Astrocyte of the cerebellum (primary cell): ENCODE measurements at regions not wholly inside any gene's neighbourhood (a gene's known extent, or its start where the extent isn't known, plus 50 kb on each side); places are given as distances from the start of the nearest gene placed in this dataset.

Experiments used
- DNase-seq: peaks from one replicate; pipeline ENCODE4 v3.0.0-alpha.2; 2011; ENCODE audit warnings: low read depth
- H3K4me3 ChIP-seq: 2 replicates; pipeline ENCODE4 v1.5.1; 2011; ENCODE audit warnings: mild to moderate bottlenecking, low read depth, low read length, moderate library complexity
- in situ Hi-C: cut with HindIII; loops from 2 replicates; pipeline ENCODE4 v1.10.0; 2017; ENCODE audit warnings: low sequenced_read_pairs
- TF ChIP-seq, protein P1 (sequence below): IDR thresholded peaks from 2 replicates; pipeline ENCODE4 v1.5.1; 2012; ENCODE audit warnings: low read length, low read depth, moderate library complexity, mild to moderate bottlenecking; ENCODE audit errors: missing control alignments

DNA sequence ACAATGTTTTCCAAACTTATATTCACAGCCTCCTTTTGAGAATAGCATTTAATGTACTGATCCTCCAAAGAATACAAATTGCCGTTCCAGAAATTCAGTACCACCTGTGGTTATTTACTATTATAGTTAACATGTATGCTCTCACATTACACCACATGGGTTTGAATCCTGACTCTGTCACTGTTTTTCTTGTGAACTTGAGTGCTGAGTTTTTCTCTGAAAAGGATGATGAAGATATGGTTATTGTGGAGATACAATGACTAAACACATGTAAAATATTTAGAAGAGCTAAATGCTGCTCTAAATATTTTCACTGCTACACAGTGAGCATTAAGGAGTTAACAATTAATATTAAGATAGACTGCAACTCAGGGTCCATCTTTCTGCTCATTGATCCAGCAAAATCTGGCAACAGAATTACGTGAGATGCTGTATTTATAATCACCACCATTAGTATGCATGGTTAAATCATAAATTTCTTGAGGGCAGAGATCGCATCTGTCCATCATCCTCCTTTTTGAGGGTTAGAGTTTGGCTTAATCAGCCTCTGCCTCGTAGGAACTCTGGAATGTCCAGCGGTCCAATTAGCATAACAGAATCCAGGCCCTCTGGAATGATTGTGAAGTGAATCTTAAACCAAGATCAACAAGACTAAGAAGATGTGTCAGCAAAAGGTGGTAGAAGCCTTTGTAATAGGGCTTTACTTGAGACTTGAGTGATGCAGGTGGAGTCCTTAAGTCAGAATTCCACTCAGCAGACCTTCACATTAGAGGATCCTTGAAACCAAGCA, 152.8 kb downstream of the MACC1 start:
- TF ChIP-seq, protein P1, sequence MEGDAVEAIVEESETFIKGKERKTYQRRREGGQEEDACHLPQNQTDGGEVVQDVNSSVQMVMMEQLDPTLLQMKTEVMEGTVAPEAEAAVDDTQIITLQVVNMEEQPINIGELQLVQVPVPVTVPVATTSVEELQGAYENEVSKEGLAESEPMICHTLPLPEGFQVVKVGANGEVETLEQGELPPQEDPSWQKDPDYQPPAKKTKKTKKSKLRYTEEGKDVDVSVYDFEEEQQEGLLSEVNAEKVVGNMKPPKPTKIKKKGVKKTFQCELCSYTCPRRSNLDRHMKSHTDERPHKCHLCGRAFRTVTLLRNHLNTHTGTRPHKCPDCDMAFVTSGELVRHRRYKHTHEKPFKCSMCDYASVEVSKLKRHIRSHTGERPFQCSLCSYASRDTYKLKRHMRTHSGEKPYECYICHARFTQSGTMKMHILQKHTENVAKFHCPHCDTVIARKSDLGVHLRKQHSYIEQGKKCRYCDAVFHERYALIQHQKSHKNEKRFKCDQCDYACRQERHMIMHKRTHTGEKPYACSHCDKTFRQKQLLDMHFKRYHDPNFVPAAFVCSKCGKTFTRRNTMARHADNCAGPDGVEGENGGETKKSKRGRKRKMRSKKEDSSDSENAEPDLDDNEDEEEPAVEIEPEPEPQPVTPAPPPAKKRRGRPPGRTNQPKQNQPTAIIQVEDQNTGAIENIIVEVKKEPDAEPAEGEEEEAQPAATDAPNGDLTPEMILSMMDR, result no peak
- H3K4me3 ChIP-seq, result no peak overlapping the region
- DNase-seq, result peak; percentile 80
- in situ Hi-C loops, result no loop called here

DNA sequence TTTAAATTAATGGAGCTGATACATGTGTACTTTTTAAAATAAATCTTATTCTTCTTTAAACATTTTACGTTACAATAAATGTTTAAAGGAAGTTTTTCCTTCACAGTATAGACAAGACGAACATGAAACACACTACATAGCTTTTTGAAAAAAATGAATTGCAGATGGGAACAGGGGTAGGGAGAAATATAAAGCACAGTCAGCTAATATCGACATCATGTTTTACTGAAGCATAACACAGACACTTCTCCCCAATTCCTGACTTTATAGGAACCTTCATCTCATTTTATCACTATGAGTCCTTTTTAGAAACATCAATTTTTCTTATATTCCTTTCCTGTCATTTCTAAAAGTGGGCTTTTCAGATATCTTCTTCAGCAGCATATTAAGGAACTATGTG, 153.5 kb downstream of the MACC1 start:
- DNase-seq, result no peak
- no peak overlapping the region for H3K4me3 ChIP-seq
- TF ChIP-seq, protein P1, result no peak
- in situ Hi-C loops, result no loop called here

DNA sequence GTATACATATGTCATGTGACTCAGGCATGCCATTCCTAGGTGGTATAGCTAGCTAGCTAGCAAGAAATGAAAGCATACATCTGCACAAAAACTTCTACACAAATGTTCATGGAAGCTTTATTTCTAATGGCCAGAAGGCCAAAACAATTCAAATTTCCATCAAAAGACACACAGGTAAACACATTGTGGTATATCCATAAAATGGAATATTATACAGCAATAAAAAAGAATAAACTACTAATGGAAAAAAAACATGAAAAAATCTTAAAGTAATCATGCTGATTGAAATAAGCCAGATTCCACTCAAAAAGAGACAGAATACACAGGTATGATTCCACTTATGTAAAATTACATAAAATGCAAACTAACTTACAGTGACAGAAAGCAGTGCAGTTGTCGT, 154.3 kb downstream of the MACC1 start:
- H3K4me3 ChIP-seq, result no peak overlapping the region
- in situ Hi-C loops, result no loop called here
- TF ChIP-seq, protein P1, result no peak
- DNase-seq, result no peak

DNA sequence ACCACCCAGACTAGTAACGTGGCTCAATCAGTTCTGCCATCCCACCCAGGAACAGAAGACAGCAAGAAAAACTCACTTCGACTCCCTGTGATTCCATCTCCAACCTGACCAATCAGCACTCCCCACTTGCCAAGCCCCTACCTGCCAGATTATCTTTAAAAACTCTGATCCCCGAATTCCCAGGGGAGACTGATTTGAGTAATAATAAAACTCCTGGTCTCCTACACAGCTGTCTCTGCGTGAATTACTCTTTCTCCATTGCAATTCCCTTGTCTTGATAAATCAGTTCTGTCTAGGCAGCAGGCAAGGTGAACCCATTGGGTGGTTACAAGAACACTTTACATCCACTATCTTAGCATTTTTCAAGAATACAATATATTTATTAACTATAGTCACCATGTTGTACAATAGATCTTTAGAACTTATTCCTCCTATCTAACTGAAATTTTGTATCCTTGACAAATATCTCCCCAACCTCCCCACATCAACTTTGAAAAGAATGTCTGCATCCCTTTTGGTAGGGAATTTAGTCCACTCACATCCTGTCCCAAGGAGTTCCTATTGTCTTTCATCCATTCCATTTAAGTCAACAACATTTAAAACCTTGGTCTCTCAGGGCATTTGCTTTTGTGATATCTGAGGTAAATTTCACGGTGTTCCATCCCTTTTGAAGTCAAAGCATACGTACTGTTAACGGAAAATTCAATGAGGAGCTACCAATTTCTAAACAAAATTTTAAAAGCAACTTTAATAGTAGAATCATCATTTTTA, 163.7 kb downstream of the MACC1 start:
- no peak overlapping the region for H3K4me3 ChIP-seq
- TF ChIP-seq, protein P1, result no peak
- no peak for DNase-seq
- in situ Hi-C loops, result no loop called here

DNA sequence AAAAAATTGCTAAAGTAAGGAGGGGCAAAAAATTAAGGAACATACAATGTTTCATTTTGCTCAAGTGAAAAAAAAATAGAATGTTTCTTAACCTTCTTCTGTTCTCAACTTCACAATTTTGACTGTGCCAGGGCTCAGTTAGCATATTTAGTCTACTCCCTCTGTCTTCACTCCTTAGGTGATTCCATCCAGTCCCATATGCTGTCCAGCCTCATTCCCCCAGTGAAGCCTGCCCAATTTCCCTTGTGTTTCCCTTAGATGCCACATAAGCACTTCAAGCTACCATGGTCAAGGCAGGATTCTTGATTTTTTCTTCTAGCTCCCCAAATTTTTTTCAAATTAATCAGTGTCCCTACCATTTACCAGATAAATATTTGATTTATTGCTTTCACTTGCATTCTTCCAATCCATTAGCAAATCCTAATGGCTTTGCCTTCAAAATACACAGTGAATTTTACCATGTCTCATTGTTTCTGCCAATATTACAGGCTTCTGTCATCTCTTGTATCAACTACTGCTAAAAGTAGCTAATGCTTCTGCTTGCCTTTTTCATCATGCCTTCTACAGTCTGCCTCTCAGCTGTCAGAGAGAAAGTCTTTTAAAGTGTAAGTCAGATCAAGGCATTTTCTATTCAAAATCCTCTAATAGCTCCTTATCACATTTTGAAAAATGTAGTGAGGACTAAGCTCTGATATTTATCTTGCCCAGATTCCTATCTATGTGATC, 166.8 kb downstream of the MACC1 start:
- DNase-seq, result no peak
- no peak overlapping the region for H3K4me3 ChIP-seq
- TF ChIP-seq, protein P1, result no peak
- in situ Hi-C loops, result no loop called here

DNA sequence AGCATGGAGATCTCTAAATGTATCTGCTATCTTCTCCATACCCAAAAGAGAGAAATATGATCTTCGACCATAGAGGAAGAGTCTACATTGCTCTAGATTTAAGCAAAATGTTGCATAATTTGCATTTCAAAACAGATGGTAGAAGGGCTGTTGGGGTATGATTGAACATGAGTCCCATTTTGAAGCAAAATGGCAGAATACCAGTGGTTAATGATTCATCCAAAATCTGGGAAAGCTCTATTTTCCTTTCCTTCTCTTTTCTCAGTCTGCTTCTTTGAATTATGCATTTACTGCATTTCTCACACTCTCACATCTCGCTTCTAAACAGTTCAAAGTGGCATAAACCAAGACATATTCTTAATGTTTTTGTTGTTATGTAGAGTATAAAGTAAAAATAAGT, 178.5 kb downstream of the MACC1 start:
- DNase-seq, result no peak
- no peak overlapping the region for H3K4me3 ChIP-seq
- in situ Hi-C loops, result no loop called here
- TF ChIP-seq, protein P1, result no peak
